ENCODE measurements at regions not wholly inside any gene's neighbourhood (a gene's known extent, or its start where the extent isn't known, plus 50 kb on each side); places are given as distances from the start of the nearest gene placed in this dataset.

GRCh38 chr14:65228956-65229747, 126.8 kb upstream of the MAX start:
- Histone ChIP-seq H3K27ac (peak overlapping the region; percentile 94), H3K9me3 (ENCODE audit: low read depth) (no peaks in the 10 kb centered on the region), H3K4me3 (no peak overlapping the region)

GRCh38 chr14:65229748-65230728, 127.7 kb upstream of the MAX start:
- no peak for TF ChIP-seq CTCF (IDR thresholded peaks at IDR 0.05; ENCODE audit: low read depth, low read length)
- H3K27me3 ChIP-seq: no peaks in the 10 kb centered on the region
- H3K36me3 ChIP-seq: no peaks in the 10 kb centered on the region
- peaks cover 33% of the 10 kb centered on the region for H3K4me1 ChIP-seq (ENCODE audit: low read depth)
- no peak overlapping the region for H3K4me3 ChIP-seq
- peak overlapping the region; percentile 94 for H3K27ac ChIP-seq
- no peaks in the 10 kb centered on the region for H3K9me3 ChIP-seq (ENCODE audit: low read depth)
- DNase-seq (ENCODE audit: low read depth in 1 of 2, low spot score in 1 of 2): peak; percentile 82 to 84

More at GRCh38 chr14:65228956-65229747, 126.8 kb upstream of the MAX start:
- DNase-seq (ENCODE audit: low read depth in 1 of 2, low spot score in 1 of 2): no peak
- H3K27me3 ChIP-seq: no peaks in the 10 kb centered on the region
- no peak for TF ChIP-seq CTCF (IDR thresholded peaks at IDR 0.05; ENCODE audit: low read depth, low read length)
- no peaks in the 10 kb centered on the region for H3K36me3 ChIP-seq
- peaks cover 37% of the 10 kb centered on the region for H3K4me1 ChIP-seq (ENCODE audit: low read depth)

- H3K27ac ChIP-seq: no peak overlapping the region
- H3K27me3 ChIP-seq: no peaks in the 10 kb centered on the region
- DNase-seq (ENCODE audit: low read depth in 1 of 2, low spot score in 1 of 2): no peak
- peaks cover 33% of the 10 kb centered on the region for H3K4me1 ChIP-seq (ENCODE audit: low read depth)
- H3K4me3 ChIP-seq: no peak overlapping the region
- H3K36me3 ChIP-seq: no peaks in the 10 kb centered on the region
- TF ChIP-seq CTCF (IDR thresholded peaks at IDR 0.05; ENCODE audit: low read depth, low read length): no peak
- no peaks in the 10 kb centered on the region for H3K9me3 ChIP-seq (ENCODE audit: low read depth)
Observed at GRCh38 chr14:65231286-65231980, 129.1 kb upstream of the MAX start.

GRCh38 chr14:65234752-65235361, 132.5 kb upstream of the MAX start:
- Histone ChIP-seq H3K4me3 (no peak overlapping the region), H3K4me1 (ENCODE audit: low read depth) (peaks cover 29% of the 10 kb centered on the region), H3K36me3 (no peaks in the 10 kb centered on the region), H3K27me3 (no peaks in the 10 kb centered on the region), H3K27ac (no peak overlapping the region), H3K9me3 (ENCODE audit: low read depth) (no peaks in the 10 kb centered on the region)
- no peak for TF ChIP-seq CTCF (IDR thresholded peaks at IDR 0.05; ENCODE audit: low read depth, low read length)
- peak in 1 of 2 donors; percentile 47 for DNase-seq (ENCODE audit: low read depth in 1 of 2, low spot score in 1 of 2)

Measured in cardiac muscle cell (in vitro differentiated cells and primary cell).